GM12892 (cell line): ENCODE measurements at regions not wholly inside any gene's neighbourhood (a gene's known extent, or its start where the extent isn't known, plus 50 kb on each side); places are given as distances from the start of the nearest gene placed in this dataset.

Source experiments
- POLR2A ChIP-seq: IDR thresholded peaks from 2 replicates; pipeline ENCODE4 v1.6.1; 2011; ENCODE audit warnings: low read depth, low read length, control low read depth
- POLR2AphosphoS5 ChIP-seq: IDR thresholded peaks from 2 replicates; pipeline ENCODE4 v1.6.1; 2011; ENCODE audit warnings: low read depth, low read length, control low read depth
- TAF1 ChIP-seq: IDR thresholded peaks from 2 replicates; pipeline ENCODE4 v1.6.1; 2011; ENCODE audit warnings: low read depth, mild to moderate bottlenecking, control low read depth, low read length, borderline replicate concordance

- TF ChIP-seq POLR2AphosphoS5 (no peak), POLR2A (no peak), TAF1 (no peak)
Measured at GRCh38 chr7:9181356-9181755, 747.9 kb downstream of the NXPH1 start.
